Activated gamma-delta T cell treated with anti-CD3 and anti-CD28 coated beads, Interleukin-2, amount 50 U/mL, for 16 hours (primary cell): ENCODE measurements at regions not wholly inside any gene's neighbourhood (a gene's known extent, or its start where the extent isn't known, plus 50 kb on each side); places are given as distances from the start of the nearest gene placed in this dataset.
A peak's percentile ranks its signal among the peaks of the same experiment; 100 is the strongest.
"Not testable (repeated sequence)": the region's sequence is repeated elsewhere in the genome, so short reads cannot be mapped to it uniquely, and the experiment has no call there.

Experiments used
- DNase-seq: peaks from one replicate; pipeline ENCODE4 v3.0.0-alpha.2; 2020; ENCODE audit warnings: low read depth

DNA sequence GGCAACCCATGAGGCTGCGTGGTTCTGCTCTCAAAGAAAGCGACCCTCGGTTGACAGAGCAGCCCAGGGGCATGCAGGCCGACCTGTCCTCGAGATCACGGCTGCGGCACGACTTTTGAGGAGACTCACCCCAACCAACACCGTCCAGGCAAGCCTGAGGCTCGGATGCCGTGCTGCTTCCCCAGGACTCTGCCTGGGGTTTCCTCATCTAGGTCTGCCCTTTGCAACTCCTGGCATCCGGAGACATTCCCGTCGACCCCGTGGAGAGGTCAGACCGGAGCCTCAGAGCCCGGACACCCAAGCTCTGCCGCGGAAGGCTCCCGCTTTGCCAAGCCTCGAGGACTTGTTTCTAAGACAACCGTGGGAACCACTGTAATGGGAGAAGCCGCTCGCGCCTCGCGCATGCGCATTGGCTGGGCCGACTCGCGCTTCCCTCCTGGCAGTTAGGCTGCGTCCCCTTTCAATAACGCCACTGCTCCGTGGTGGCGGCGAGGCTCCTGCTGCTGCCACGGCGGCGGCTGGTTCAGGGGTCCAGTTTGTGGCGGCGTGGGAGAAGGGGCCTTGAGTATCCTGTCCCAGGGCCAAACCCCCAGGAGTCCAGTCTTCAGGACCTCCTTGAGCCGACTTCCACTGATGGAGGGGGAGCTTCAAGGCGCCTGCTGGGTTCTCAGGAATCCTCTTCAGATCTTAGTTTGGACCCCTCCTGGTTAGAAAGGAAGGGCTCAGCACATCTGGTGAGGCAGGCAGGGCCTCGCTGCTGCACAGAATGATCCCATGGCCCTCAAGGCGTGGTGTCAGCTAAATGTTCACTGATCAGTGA lies 101.7 kb upstream of the ZNF337 start:
- not testable (repeated sequence) for DNase-seq

DNA sequence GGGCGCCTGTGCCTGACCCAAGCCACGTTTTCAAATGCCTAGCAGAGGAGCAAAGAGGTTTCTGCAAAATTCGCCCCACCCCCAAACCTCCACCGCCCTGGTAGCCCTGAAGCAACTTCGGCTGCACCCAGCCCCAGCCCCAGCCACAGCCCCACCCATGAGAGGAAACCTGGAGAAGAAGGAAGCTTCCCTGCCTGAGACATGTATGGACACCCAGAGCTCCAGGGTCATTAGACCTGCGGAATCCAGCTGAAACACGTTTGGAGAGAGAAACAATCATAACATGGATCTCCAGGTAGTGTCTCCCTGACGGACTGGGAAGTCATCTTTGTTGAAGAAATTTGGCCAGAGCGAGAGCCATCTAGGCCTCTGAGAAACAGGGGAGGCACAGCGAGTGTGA lies 100.4 kb upstream of the ZNF337 start:
- DNase-seq = not testable (repeated sequence)

DNA sequence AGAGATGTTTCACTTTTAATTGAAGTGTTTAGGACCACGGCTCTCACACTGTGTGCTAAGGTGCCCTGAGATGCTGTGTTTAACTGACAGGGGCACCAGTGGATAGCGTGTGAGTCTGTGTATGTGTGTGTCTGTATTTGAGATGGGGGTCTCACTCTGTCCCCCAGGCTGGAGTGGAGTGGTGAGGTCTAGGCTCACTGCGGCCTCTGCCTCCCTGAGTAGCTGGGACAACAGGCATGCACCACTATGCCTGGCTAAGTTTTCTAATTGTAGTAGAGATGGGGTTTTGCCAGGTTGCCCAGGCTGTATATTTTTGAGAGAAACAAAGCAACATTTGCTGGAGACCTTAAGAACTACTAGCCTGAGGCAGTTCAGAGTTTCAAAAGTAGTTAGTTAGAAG lies 80.6 kb upstream of the ZNF337 start:
- not testable (repeated sequence) for DNase-seq

DNA sequence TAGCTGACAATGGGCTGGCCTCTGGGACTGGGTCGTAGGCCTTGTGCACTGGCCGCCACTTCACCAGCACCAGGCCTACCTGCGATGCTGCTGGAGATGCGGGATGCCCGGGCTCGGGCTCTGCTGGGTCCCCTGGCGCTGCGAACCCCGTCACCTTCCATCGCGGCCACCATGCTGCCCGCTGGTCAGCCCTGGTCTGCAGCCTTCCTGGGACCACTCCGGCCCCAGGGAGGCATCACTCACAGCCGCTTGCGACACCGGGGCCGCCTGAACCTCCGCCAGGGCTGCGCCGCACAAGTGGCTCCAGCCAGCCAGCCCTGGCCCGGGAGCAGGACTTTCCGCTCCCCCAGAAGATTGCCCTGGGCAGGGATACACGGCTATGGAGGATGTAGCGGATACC lies 78.1 kb upstream of the ZNF337 start:
- not testable (repeated sequence) for DNase-seq

DNA sequence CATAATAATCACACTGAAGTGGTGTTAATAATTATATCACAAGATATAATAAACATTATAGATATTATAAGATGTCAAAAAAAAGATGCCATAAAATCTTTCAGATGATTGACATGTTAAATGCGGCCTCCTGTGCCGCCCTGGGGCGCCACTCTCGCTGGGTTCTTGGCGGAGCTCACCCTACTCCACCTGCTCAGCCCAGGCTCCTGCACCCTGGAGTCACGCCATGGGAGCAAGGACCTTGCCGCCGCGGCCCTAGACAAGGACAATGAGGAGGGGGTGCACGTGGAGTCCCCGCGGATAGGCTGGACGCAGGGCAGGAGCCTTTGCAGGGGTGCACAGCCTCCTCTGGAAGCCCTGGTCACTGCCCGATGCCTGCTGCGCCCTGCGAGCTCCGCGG lies 77.5 kb upstream of the ZNF337 start:
- not testable (repeated sequence) for DNase-seq

DNA sequence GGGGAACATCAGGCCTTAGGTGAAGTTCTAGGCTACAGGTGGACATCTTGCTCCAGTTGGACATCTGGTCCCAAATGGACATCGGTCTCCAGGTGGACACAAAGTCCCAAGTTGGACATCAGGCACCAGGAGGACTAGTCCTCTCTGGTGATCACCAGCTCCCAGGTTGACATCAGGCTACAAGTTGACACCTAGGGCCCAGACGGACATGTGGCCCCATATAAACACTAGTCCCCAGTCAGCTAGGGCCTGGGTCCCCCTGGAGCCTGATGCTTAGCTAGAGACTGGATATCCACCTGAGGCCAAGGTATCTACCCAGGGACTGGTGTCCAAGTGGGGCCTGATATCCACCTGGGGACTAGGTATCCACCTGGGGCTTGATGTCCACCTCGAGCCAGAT lies 75.8 kb upstream of the ZNF337 start:
- not testable (repeated sequence) for DNase-seq

DNA sequence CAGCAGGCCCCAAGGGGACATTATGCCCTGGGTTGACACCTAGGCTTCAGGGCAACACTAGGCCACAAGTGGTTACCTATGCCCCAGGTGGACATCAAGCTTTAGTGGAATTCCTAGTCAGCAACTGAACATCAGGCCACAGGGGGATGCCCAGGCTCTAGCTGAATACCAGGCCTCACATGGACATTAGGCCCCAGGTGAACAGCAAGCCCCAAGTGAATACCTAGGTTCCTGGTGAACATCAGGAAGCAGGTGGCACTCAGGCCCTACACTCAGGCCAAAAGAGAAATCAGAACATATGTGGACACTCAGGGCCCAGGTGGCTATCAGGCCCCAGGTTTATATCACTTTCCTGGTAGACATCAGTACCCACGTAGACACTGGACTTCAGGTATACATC lies 75.2 kb upstream of the ZNF337 start:
- DNase-seq = not testable (repeated sequence)

DNA sequence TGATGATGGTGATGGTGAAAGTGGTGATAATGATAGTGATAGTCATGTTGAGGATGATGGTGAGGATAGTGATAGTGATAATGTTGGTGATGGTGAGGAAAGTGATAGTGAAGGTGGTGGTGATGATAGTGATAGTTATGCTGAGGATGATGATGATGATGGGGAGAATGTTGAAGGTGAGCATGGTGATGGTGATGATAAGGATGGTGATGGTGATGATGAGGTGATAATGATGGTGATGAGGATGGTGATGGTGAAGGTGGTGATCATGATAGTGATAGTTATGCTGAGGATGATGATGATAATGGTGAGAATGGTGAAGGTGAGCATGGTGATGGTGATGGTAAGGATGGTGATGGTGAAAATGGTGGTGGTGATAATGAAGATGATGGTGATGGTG lies 64.9 kb upstream of the ZNF337 start:
- no peak for DNase-seq

DNA sequence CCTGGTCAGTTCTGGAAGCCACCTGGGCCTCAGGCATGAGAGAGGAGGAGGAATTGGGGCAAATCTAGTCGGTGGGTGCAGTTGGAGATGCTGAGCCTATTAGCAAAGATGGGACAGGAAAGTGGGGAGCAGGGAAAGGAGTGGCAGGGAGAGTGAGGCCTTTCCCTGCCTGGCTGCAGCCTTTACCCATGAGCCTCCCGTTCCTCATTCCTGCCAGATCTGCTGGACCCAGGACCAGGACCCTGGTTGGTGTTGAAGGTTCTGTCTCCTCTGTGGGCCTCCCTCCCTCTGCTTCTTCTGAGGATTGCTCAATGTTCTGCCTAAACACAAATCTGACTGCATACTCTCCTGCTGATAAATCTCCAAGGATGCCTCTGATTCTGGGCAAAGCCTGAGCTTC lies 64.4 kb upstream of the ZNF337 start:
- not testable (repeated sequence) for DNase-seq

DNA sequence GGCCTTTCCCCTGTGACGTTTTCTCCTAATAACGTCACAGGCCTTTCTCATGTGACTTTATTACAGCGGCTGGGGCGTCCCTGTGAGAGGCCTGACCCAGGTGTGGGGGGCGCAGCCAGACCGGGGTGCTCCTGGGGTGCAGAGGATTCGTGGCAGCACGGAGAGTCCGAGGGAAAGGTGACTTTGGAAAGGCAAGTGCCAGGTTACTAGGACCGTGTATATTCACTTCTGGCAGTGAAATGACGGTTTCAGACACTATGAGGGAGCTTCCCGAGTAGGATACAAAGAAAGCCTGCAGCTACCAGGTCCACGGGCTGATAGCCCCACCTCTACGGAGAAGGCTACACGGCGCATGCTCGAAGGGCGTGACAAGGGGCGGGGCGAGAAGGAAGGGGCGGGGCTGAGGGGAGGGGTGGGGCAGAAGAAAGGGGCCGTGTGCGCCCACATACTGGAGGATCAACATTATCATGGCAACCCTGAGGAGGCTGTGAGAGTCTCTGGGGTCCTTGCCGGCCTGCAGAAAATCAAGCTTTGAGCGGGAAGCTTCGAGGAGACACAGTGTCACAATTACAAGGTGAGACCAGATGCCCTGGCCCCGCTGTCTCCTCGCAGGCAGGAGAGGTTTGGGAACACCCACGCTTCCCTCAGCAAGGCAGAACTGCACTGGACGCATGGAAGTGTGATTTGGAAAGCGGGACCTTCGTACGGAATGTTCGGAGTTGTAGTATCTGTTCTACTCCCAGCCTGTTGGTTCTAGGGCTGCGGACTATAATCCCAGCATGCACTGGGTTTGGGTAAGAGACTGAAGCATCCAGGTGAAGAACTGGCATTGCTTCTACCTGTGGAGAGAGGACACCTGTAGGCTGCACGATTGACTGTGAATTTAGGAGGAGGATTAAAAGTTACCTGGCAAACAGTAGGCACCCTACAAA lies 54.4 kb upstream of the ZNF337 start:
- peak; percentile 19 for DNase-seq

DNA sequence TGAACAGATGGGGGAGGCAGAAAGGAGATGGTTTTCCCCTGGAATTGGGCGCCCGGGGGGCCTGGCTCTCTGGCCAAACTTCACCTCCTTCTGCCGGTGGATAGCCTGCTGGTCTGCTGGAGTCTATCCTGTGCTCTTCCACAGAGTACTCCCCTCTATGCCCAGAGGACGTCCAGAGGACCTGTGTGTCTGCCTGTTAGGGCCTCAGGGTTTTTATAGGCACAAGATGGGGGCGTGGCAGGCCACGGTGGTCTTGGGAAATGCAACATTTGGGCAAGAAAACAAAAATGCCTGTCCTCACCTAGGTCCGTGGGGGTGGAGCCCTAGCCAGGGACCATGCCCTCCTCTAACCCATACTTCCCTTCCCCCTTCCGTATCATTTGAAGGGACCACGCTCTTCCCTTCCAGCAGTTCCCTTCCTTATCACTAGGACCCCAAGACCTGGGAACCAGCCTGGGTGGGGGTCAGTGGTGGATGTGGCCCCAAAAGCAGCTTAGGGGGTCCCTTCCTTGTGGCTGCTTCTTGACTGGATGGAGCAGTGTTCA lies 53.6 kb upstream of the ZNF337 start:
- no peak for DNase-seq

DNA sequence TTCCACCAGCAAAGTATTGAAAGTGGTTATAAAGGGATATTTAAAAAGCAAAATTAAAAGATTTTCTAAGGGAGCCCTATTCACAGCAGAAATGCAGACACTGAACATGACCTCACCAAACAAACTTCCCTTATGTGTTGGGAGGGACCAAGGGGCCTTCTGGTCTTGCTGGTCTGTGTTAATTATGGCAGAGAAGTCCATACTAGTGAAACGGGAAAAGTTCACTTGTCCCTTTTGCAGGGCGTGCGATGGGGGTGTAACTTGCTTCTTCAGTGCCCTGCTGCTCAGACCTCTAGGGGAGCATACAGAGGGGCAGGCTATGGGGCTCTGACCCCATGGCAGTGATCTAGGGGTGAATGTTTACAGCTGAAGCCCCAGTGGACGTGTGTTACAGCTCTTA lies 53.0 kb upstream of the ZNF337 start:
- no peak for DNase-seq
